ENCODE measurements at regions not wholly inside any gene's neighbourhood (a gene's known extent, or its start where the extent isn't known, plus 50 kb on each side); places are given as distances from the start of the nearest gene placed in this dataset.

GRCh38 chr3:34139566-34139965 lies 341.1 kb downstream of the PDCD6IP start:
- TF ChIP-seq CTCF (IDR thresholded peaks at IDR 0.05): no peak
- TF ChIP-seq POLR2A (IDR thresholded peaks at IDR 0.05): no peak

Data from Peyer's patch (tissue), 4 donors.